Cardiac muscle cell (in vitro differentiated cells and primary cell): ENCODE measurements at regions not wholly inside any gene's neighbourhood (a gene's known extent, or its start where the extent isn't known, plus 50 kb on each side); places are given as distances from the start of the nearest gene placed in this dataset.

Experiments used
- DNase-seq, 2 donors: peaks; one replicate each; pipeline versions ENCODE4 v3.0.0 to v3.0.0-alpha.2; 2010 to 2017; ENCODE audit warnings: low read depth in 1 of 2, low spot score in 1 of 2
- H3K27ac ChIP-seq: fragments of 200-600 bp; sonication (generic); 2 replicates; pipeline ENCODE4 v1.5.1; 2016
- H3K27me3 ChIP-seq: fragments of 200-600 bp; sonication (generic); 2 replicates; pipeline ENCODE4 v1.6.0; 2016; ENCODE audit warnings: control low read depth
- H3K36me3 ChIP-seq: fragments of 200-600 bp; sonication (generic); 2 replicates; pipeline ENCODE4 v1.5.1; 2016; ENCODE audit warnings: control low read depth
- H3K4me1 ChIP-seq: fragments of 200-600 bp; sonication (generic); 2 replicates; pipeline ENCODE4 v1.8.1; 2017; ENCODE audit warnings: low read depth, mild to moderate bottlenecking, mixed run types
- H3K4me3 ChIP-seq: fragments of 200-600 bp; sonication (generic); 2 replicates; pipeline ENCODE4 v1.5.1; 2016; ENCODE audit warnings: mild to moderate bottlenecking
- H3K9me3 ChIP-seq: fragments of 200-600 bp; sonication (generic); 2 replicates; pipeline ENCODE4 v1.5.1; 2017; ENCODE audit warnings: low read depth, mild to moderate bottlenecking, control low read depth
- CTCF ChIP-seq: IDR thresholded peaks from 2 replicates; pipeline ENCODE4 v1.5.1; 2012; ENCODE audit warnings: low read depth, mild to moderate bottlenecking, low read length

- TF ChIP-seq CTCF, result no peak
- no peak for DNase-seq
- peaks cover 15% of the 10 kb centered on the region for H3K4me1 ChIP-seq
Measured at GRCh38 chr22:44425694-44426045, 72.4 kb downstream of the RTL6 start.

GRCh38 chr22:44424867-44425693 lies 73.0 kb downstream of the RTL6 start:
- no peaks in the 10 kb centered on the region for H3K36me3 ChIP-seq
- peaks cover 15% of the 10 kb centered on the region for H3K4me1 ChIP-seq
- TF ChIP-seq CTCF, result no peak
- H3K27ac ChIP-seq, result peak overlapping the region; percentile 9
- H3K9me3 ChIP-seq, result no peaks in the 10 kb centered on the region
- DNase-seq, result peak in 1 of 2 donors; percentile 36
- no peaks in the 10 kb centered on the region for H3K27me3 ChIP-seq
- H3K4me3 ChIP-seq, result no peak overlapping the region

More at GRCh38 chr22:44425694-44426045, 72.4 kb downstream of the RTL6 start:
- no peaks in the 10 kb centered on the region for H3K36me3 ChIP-seq
- H3K4me3 ChIP-seq, result no peak overlapping the region
- H3K9me3 ChIP-seq, result no peaks in the 10 kb centered on the region
- H3K27ac ChIP-seq, result no peak overlapping the region
- no peaks in the 10 kb centered on the region for H3K27me3 ChIP-seq

- DNase-seq, result no peak
- no peak for TF ChIP-seq CTCF
Measured at GRCh38 chr22:44424359-44424682, 73.7 kb downstream of the RTL6 start.

GRCh38 chr22:44423556-44424358 lies 74.3 kb downstream of the RTL6 start:
- TF ChIP-seq CTCF, result no peak
- Histone ChIP-seq H3K27ac (no peak overlapping the region), H3K9me3 (no peaks in the 10 kb centered on the region), H3K36me3 (no peaks in the 10 kb centered on the region), H3K4me1 (peaks cover 15% of the 10 kb centered on the region), H3K4me3 (no peak overlapping the region), H3K27me3 (no peaks in the 10 kb centered on the region)
- no peak for DNase-seq

More at GRCh38 chr22:44424359-44424682, 73.7 kb downstream of the RTL6 start:
- Histone ChIP-seq H3K36me3 (no peaks in the 10 kb centered on the region), H3K27ac (no peak overlapping the region), H3K4me3 (no peak overlapping the region), H3K4me1 (peaks cover 15% of the 10 kb centered on the region), H3K27me3 (no peaks in the 10 kb centered on the region), H3K9me3 (no peaks in the 10 kb centered on the region)

GRCh38 chr22:44422746-44423380 lies 75.2 kb downstream of the RTL6 start:
- Histone ChIP-seq H3K4me3 (no peak overlapping the region), H3K9me3 (no peaks in the 10 kb centered on the region), H3K27ac (no peak overlapping the region), H3K4me1 (peaks cover 14% of the 10 kb centered on the region), H3K27me3 (no peaks in the 10 kb centered on the region), H3K36me3 (no peaks in the 10 kb centered on the region)
- no peak for TF ChIP-seq CTCF
- DNase-seq, result no peak
